ENCODE measurements at regions not wholly inside any gene's neighbourhood (a gene's known extent, or its start where the extent isn't known, plus 50 kb on each side); places are given as distances from the start of the nearest gene placed in this dataset.

- no peaks in the 10 kb centered on the region for H3K9me3 ChIP-seq (ENCODE audit: low read length)
- TF ChIP-seq CTCF (IDR thresholded peaks at IDR 0.05; ENCODE audit: low read length) (no peak), EZH2 (IDR thresholded peaks at IDR 0.05; ENCODE audit: borderline replicate concordance, low read length) (no peak)
Measured at GRCh38 chr3:10577486-10577885, 72.1 kb upstream of the ATP2B2 start.

GRCh38 chr3:10580426-10580825 lies 75.0 kb upstream of the ATP2B2 start:
- H3K27ac ChIP-seq (ENCODE audit: low read depth, low read length, poor library complexity, severe bottlenecking), result no peak overlapping the region
- no peaks in the 10 kb centered on the region for H4K20me1 ChIP-seq (ENCODE audit: insufficient read depth, low read length)
- H3K36me3 ChIP-seq (ENCODE audit: insufficient read depth, low read length), result no peaks in the 10 kb centered on the region
- H3K27me3 ChIP-seq (ENCODE audit: insufficient read depth, low read length), result no peaks in the 10 kb centered on the region
- no peaks in the 10 kb centered on the region for H3K9me3 ChIP-seq (ENCODE audit: low read length)
- H3K79me2 ChIP-seq (ENCODE audit: insufficient read depth, low read length), result no peaks in the 10 kb centered on the region
- H3K4me1 ChIP-seq (ENCODE audit: insufficient read depth, low read length, severe bottlenecking), result no peaks in the 10 kb centered on the region
- no peaks in the 10 kb centered on the region for H3K9me2 ChIP-seq (ENCODE audit: low read depth, low read length)
- no peak for TF ChIP-seq CTCF (IDR thresholded peaks at IDR 0.05; ENCODE audit: low read length)
- no peak for TF ChIP-seq EZH2 (IDR thresholded peaks at IDR 0.05; ENCODE audit: borderline replicate concordance, low read length)
- H3F3A ChIP-seq (ENCODE audit: insufficient read depth, low read length), result no peaks in the 10 kb centered on the region
- no peak overlapping the region for H3K9ac ChIP-seq (ENCODE audit: low read length)
- H3K4me3 ChIP-seq (ENCODE audit: low read depth, low read length, poor library complexity, severe bottlenecking), result no peak overlapping the region
- H3K4me2 ChIP-seq (ENCODE audit: low read length), result no peak overlapping the region
- no peak overlapping the region for H2AFZ ChIP-seq (ENCODE audit: low read length)

More at GRCh38 chr3:10577486-10577885, 72.1 kb upstream of the ATP2B2 start:
- Histone ChIP-seq H3K4me1 (ENCODE audit: insufficient read depth, low read length, severe bottlenecking) (no peaks in the 10 kb centered on the region), H4K20me1 (ENCODE audit: insufficient read depth, low read length) (no peaks in the 10 kb centered on the region), H3K9me2 (ENCODE audit: low read depth, low read length) (no peaks in the 10 kb centered on the region), H3K79me2 (ENCODE audit: insufficient read depth, low read length) (no peaks in the 10 kb centered on the region), H3K9ac (ENCODE audit: low read length) (no peak overlapping the region), H3K4me3 (ENCODE audit: low read depth, low read length, poor library complexity, severe bottlenecking) (no peak overlapping the region), H2AFZ (ENCODE audit: low read length) (no peak overlapping the region), H3K27me3 (ENCODE audit: insufficient read depth, low read length) (no peaks in the 10 kb centered on the region), H3K4me2 (ENCODE audit: low read length) (no peak overlapping the region), H3F3A (ENCODE audit: insufficient read depth, low read length) (no peaks in the 10 kb centered on the region), H3K27ac (ENCODE audit: low read depth, low read length, poor library complexity, severe bottlenecking) (no peak overlapping the region), H3K36me3 (ENCODE audit: insufficient read depth, low read length) (no peaks in the 10 kb centered on the region)

- H3K9me3 ChIP-seq (ENCODE audit: low read length), result no peaks in the 10 kb centered on the region
- TF ChIP-seq CTCF (IDR thresholded peaks at IDR 0.05; ENCODE audit: low read length), result no peak
- TF ChIP-seq EZH2 (IDR thresholded peaks at IDR 0.05; ENCODE audit: borderline replicate concordance, low read length), result no peak
- no peaks in the 10 kb centered on the region for H3K36me3 ChIP-seq (ENCODE audit: insufficient read depth, low read length)
- H3K27me3 ChIP-seq (ENCODE audit: insufficient read depth, low read length), result no peaks in the 10 kb centered on the region
- no peak overlapping the region for H3K27ac ChIP-seq (ENCODE audit: low read depth, low read length, poor library complexity, severe bottlenecking)
- no peak overlapping the region for H3K4me3 ChIP-seq (ENCODE audit: low read depth, low read length, poor library complexity, severe bottlenecking)
- H3K4me1 ChIP-seq (ENCODE audit: insufficient read depth, low read length, severe bottlenecking), result no peaks in the 10 kb centered on the region
- H3K4me2 ChIP-seq (ENCODE audit: low read length), result no peak overlapping the region
- no peak overlapping the region for H2AFZ ChIP-seq (ENCODE audit: low read length)
- H3K9me2 ChIP-seq (ENCODE audit: low read depth, low read length), result no peaks in the 10 kb centered on the region
- no peaks in the 10 kb centered on the region for H3K79me2 ChIP-seq (ENCODE audit: insufficient read depth, low read length)
- no peak overlapping the region for H3K9ac ChIP-seq (ENCODE audit: low read length)
- H3F3A ChIP-seq (ENCODE audit: insufficient read depth, low read length), result no peaks in the 10 kb centered on the region
- no peaks in the 10 kb centered on the region for H4K20me1 ChIP-seq (ENCODE audit: insufficient read depth, low read length)
Measured at GRCh38 chr3:10581251-10581650, 75.9 kb upstream of the ATP2B2 start.

All from OCI-LY1 (cell line).